ENCODE measurements at regions not wholly inside any gene's neighbourhood (a gene's known extent, or its start where the extent isn't known, plus 50 kb on each side); places are given as distances from the start of the nearest gene placed in this dataset.

GRCh38 chr15:93372208-93372864, 283.3 kb upstream of the RGMA start:
- Histone ChIP-seq H3K27ac (no peak overlapping the region), H3K4me1 (no peaks in the 10 kb centered on the region), H3K36me3 (no peaks in the 10 kb centered on the region), H3K4me3 (no peak overlapping the region), H3K9me3 (no peaks in the 10 kb centered on the region), H3K27me3 (no peaks in the 10 kb centered on the region)
- in situ Hi-C loops (cut with MboI; ENCODE audit: low sequenced_read_pairs in 4 of 4) (no loop called here), intact Hi-C loops (cut with DNase I; ENCODE audit: low total_unique reads) (no loop called here)
- DNase-seq (no peak), ATAC-seq (no peak)
- TF ChIP-seq POLR2A (IDR thresholded peaks at IDR 0.05) = no peak
- TF ChIP-seq CTCF (IDR thresholded peaks at IDR 0.05 in 4 of 5, conservative IDR thresholded peaks at IDR 0.05 in 1 of 5) = no peak

- H3K36me3 ChIP-seq = no peaks in the 10 kb centered on the region
- intact Hi-C loops (cut with DNase I; ENCODE audit: low total_unique reads) (no loop called here), in situ Hi-C loops (cut with MboI; ENCODE audit: low sequenced_read_pairs in 4 of 4) (no loop called here)
- ATAC-seq = no peak
- no peaks in the 10 kb centered on the region for H3K27me3 ChIP-seq
- no peak for DNase-seq
- TF ChIP-seq CTCF (IDR thresholded peaks at IDR 0.05 in 4 of 5, conservative IDR thresholded peaks at IDR 0.05 in 1 of 5) = no peak
- TF ChIP-seq POLR2A (IDR thresholded peaks at IDR 0.05) = no peak
- H3K4me3 ChIP-seq = no peak overlapping the region
- H3K27ac ChIP-seq = no peak overlapping the region
- no peaks in the 10 kb centered on the region for H3K4me1 ChIP-seq
- no peaks in the 10 kb centered on the region for H3K9me3 ChIP-seq
Measured at GRCh38 chr15:93366387-93367100, 277.5 kb upstream of the RGMA start.

GRCh38 chr15:93362821-93363220, 273.8 kb upstream of the RGMA start:
- Histone ChIP-seq H3K36me3 (no peaks in the 10 kb centered on the region), H3K4me3 (no peak overlapping the region), H3K27me3 (no peaks in the 10 kb centered on the region), H3K9me3 (no peaks in the 10 kb centered on the region), H3K4me1 (no peaks in the 10 kb centered on the region), H3K27ac (no peak overlapping the region)
- TF ChIP-seq CTCF (IDR thresholded peaks at IDR 0.05 in 4 of 5, conservative IDR thresholded peaks at IDR 0.05 in 1 of 5) (no peak), POLR2A (IDR thresholded peaks at IDR 0.05) (no peak)
- in situ Hi-C loops (cut with MboI; ENCODE audit: low sequenced_read_pairs in 4 of 4) = no loop called here
- no peak for ATAC-seq
- no peak for DNase-seq
- intact Hi-C loops (cut with DNase I; ENCODE audit: low total_unique reads) = no loop called here

GRCh38 chr15:93362203-93362602, 273.2 kb upstream of the RGMA start:
- in situ Hi-C loops (cut with MboI; ENCODE audit: low sequenced_read_pairs in 4 of 4) (no loop called here), intact Hi-C loops (cut with DNase I; ENCODE audit: low total_unique reads) (no loop called here)
- no peak overlapping the region for H3K4me3 ChIP-seq
- H3K27me3 ChIP-seq = no peaks in the 10 kb centered on the region
- DNase-seq (no peak), ATAC-seq (no peak)
- H3K9me3 ChIP-seq = no peaks in the 10 kb centered on the region
- H3K4me1 ChIP-seq = no peaks in the 10 kb centered on the region
- no peak overlapping the region for H3K27ac ChIP-seq
- no peak for TF ChIP-seq POLR2A (IDR thresholded peaks at IDR 0.05)
- no peak for TF ChIP-seq CTCF (IDR thresholded peaks at IDR 0.05 in 4 of 5, conservative IDR thresholded peaks at IDR 0.05 in 1 of 5)
- H3K36me3 ChIP-seq = no peaks in the 10 kb centered on the region

All from gastrocnemius medialis (tissue), 4 donors.